GM19328 (cell line): ENCODE measurements at regions not wholly inside any gene's neighbourhood (a gene's known extent, or its start where the extent isn't known, plus 50 kb on each side); places are given as distances from the start of the nearest gene placed in this dataset.

Source experiments
- ATAC-seq: cut with Tn5 transposase; IDR thresholded peaks from one replicate; pipeline ENCODE4 v1.9.1; 2021; ENCODE audit warnings: mild to moderate bottlenecking, moderate library complexity; ENCODE audit not compliant: unreplicated experiment

DNA sequence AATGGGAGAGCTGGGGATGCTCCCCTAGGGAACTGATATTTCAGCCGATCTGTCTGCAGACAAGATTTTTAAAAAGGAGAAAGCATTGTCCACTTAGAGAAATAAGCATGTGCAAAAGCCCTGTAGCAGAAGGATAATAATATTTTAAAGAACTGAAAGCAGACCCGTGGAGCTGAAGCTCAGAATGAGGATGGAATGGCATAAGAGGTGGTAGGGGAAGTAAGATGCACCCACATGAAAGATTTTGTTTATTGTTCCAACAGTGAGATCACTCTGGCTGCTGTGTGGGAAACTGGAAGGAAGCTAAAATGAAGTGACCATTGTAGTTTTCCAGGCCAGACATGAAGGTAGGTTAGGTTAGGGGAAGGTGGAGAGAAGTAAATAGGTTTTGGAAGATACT, 266.4 kb upstream of the PRDM1 start:
- no peak for ATAC-seq

DNA sequence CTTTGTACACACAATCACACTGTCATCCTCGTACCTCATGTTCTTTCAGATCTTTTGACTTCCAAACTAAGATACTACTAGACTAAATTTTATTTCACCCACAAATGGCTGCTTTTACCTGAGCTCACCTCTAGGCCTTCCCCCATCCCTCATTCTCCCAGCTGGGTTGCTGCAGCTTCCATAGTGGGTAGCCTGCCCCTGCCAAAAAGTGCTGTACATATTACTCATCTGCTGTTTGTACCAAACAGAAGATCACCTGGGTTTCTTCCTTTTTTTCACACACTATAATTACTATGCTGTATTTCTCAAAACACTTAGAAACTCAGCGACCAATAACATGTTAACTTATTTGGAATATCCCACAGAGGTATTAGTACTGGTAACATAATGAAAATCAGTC, 267.6 kb upstream of the PRDM1 start:
- no peak for ATAC-seq

DNA sequence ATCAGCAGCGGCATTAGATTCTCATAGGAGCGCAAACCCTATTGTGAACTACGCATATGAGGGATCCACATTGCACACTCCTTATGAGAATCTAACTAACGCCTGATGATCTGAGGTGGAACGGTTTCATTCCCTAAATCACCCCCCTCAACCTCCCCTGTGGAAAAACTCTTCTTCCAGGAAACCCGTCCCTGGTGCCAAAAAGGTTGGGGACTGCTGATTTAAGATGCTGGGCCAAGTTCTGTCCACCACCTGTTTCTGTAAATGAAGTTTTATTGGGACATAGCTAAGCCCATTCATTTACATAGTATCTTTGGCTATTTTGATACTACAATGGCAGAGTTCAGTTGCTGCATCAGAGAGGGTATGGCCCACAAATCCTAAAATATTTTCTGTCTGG, 268.2 kb upstream of the PRDM1 start:
- no peak for ATAC-seq

DNA sequence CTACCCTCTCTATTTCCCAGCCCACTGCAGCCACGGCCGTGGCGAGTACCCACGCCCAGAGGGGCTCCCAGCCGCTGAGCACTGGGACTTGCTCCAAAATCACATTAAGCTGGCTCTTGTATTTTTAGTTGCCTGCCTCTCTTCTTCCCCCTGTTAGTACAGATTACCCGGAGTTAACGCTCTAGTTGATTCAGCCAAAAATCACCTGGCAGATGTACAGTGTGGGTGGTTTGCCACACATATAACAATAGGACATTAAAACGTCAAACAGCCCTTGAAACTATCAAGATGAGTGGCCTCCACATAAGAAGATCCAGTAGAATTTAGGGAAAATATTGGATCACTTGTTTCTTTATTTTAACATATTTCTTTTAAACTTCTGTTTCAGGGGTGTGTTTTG, 268.8 kb upstream of the PRDM1 start:
- no peak for ATAC-seq

DNA sequence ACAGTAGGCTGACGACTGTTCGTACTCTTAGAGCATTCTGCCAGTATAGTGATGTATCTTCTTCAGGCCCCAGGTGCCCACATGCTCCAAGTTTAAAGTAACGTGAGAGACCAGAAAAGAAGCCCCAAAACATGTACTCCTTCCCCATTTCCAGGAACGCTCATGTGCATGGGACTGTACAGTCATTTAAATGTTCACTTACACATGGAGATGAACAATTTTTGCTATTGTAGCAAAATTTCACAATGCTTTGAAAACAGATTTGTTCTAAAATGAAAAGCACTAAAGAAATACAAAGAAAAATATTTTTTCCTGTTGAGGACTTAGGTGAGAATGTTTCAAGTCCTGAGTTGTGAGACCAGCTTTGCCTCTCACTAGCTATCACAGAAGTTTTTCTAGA, 269.3 kb upstream of the PRDM1 start:
- no peak for ATAC-seq

DNA sequence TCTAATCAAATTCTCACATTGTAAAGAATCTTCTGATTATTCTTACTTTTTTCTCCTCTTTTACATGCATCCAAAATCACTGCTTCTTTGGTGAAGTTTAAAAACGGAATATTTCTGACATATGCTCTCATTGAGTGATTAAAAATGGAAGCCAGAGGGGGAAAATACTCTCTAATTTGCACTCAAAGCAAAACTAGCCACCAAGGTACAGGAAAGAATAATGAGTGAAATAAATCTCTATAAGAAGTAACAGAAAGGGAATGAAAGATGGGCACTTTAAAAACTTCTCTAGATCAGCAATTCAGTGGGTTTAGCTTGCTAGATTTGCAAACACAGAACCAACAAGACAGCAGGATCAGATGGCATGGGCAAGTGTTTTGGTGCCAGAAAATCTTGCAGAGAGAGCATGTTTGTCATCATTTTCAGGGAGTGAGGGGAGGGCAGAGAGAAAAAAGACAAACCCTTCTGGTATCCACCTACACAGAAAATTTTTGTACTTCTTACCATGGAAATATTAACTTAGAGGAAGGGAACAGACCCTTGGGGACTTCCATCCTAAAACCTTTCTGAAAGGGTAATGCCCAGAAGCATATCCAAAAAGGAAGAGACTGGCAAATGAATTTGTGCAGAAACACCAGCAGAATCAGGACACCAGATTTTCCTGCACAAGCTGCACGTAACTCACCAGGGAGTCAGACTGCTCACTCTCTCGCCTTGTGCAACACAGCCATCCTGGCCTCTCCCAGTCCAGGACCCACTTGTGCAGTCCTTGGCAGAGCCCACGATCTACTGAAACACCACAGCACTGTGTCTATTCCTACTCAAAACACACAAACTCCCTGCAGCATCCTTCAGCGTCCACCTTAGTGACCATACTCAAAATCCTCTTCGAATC, 270.2 kb upstream of the PRDM1 start:
- no peak for ATAC-seq

DNA sequence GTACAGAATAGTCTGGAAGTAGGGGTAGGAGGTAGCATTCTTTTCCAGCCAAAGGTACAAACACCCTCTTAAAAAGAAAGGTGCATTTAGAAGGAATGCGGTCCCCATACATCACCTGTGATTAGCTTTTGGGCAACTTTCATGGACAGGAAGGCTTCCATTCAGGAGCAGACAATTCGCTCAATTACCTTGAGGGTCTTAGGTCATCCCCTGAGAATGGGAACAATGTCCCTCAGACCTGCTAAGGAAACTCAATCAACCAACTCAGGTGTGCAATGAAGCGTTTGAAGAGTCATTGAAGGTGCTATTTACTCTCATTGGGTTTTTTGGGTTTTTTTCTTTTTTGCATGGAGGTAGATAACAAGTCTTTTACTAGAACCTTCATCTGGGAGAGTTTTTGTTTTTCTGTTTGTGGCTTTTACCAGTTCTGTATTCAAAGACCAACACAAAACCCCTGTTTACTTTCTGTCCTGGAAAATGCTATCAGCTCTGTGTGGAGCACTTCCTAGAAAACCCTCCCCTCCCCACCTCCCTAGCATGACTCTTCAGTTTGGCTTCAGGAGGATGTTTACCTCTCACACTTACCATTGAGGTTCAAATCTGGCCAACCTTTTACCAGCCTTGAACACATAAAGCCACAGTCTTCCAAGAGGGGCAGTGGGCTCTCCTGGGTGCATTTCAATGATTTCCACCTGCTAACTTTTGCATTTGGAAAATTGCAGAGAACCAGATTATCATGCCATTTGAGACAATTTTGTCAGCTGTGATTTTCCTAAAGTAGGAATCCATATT, 271.2 kb upstream of the PRDM1 start:
- no peak for ATAC-seq

DNA sequence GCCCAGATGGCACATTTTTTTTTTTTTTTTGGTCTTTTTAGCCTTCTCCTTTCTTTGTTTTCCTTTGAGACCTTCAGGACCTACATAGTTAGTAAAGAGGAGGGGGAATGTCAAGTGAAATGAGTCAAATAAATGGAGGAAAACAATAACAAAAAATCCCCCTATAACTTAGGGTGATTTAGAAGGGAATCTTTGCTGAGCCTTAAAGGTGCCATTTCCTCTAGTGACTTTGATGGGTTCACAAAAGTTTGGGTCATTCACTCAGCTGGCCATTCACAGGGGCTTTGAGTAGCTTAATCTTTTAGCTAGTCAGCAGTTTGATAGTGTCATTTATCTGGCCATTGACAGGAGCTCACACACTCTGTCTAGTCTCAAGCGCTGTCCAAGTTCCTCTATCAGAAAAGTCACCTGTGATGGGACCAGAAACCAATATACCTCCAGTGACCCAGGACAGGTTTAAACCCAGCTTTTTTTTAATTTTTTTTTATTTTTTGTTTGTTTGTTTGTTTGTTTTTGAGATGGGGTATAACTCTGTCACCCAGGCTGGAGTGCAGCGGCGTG, 275.1 kb upstream of the PRDM1 start:
- ATAC-seq, result no peak

DNA sequence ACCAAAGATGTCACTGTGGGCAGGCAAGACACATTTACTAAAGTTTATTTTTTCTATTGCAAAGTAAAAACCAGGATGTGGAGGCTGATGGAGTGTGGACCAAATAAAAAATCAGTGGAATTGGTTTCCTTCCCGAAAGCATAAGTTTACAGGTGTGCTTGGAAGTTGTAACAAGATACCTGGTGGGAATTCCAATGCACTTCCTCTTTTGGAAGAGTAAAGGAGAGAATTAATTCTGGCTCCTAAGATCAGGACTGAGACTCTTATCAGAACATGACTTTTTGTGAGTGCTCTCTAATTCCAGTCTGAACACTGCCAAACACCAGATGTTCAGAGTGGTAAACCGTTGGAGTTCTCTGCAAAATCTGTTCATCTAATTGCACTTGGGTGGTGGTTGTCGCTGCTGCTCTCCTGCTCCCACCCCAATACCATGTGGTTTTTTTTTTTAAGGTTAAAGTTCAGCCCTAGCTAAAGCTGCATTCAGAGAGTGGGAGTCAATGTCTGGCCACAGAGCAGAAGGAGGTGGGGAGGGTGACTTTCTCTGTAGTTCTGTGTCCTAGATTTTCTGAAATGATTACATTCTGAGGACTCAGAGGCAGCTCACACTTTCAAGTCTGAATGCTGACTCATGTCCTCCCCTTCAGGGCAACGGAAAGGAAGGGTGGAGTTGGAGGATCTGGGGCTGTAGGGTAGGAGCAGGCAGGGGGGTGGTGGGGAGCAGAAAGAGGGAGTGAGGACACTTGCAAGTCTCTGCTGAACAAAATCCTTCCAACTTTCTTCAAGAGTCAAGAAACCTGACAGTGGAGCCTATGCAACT, 275.8 kb upstream of the PRDM1 start:
- ATAC-seq, result no peak

DNA sequence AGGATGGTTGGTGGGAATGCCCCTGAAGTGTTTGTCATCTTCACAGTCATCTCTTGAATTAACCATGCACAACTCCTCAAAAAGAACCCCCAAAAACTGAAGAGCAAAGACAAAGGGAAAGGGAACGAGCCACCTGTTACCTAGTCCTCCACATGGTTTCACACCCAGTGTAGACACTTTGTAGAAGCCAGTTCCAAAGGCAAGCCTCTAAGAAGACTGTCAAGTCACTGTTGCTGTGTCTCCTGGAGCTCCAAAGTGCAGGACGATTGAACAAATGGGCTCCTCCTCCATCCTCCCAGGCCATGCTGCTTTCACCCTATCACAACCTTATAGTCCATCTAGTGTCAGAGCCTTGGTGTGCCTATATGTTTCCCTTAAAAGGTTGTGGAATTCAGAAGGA, 277.6 kb upstream of the PRDM1 start:
- no peak for ATAC-seq

DNA sequence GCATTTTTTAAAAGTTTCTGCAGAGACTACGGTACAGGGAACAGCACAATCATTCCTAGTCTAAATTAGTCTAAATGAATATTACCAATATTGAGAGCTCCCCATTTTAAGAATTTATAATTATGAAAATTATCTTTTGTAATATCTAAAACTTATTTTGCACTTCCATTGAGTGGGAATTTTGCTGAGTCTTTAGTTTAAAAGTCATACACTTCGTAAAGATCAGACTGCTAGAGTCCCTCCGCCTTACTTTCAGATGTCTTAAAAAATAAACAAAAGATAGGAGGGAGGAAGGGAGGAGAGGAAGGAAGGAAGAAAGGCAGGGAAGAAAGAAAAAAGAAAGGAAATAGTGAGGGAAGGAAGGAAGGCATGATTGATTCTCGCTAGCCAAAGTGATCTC, 278.2 kb upstream of the PRDM1 start:
- ATAC-seq, result no peak

DNA sequence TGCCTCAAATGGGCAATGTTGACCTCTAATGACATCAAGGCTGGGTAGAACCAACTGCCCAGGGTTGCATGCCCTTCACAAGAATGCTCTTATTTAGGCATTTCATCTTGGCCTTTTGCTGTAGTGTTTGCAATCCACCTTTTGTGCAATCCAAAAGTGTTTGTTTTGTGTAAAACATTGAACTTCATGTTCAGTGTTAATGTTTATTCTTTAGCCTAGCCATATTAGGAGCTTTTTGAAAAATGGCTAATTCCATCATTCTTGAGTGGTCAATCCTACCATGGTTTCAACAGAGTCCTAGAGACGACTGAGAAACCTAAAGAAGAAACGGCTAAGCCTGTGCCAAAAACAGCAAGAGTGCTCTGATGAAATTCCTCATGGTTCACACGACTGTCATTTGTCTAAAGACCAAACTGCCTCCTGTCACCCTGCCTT, 279.6 kb upstream of the PRDM1 start:
- no peak for ATAC-seq

DNA sequence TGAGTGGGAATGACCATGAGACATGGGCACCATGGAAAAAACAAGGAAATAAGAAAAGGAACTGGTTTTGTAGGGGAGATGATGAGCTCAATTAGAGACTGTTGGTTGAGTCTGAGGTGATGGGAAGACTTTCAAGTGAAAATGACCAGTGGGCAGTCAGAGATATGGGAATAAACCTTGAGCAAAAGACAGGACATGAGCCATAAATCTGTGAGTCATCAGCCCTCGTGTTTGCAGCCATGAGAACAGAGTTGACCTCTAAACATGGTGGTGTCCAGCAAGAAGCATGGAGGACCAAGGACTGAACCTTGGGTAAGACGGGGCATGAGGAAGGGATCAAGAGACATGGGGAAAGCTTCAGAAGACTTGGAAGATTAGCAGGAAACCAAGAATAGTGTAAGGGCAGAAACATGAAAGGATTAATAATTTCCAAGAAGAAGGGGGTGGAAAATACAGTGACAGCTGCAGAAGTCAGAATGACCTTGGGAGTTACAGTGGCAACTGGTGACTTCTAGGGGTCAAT, 280.6 kb upstream of the PRDM1 start:
- no peak for ATAC-seq

DNA sequence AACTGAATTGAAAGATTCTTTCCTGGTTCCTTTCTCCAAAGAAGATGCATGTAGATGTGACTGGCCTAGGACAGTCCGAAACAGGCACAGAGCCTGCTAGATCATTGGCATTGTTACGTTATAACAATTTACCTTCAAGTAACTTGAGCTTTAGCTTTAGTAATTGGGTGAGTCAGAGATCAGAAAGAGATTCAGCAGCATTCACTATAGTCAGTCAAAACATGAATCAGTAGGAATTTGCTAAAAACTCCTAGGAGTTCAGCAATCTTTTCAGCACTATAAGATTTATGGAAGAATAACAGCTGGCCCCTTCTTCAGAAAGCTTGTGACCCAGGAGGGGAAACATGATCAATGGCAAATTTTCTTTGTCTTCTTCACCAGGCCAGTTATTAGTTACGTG, 281.7 kb upstream of the PRDM1 start:
- no peak for ATAC-seq

DNA sequence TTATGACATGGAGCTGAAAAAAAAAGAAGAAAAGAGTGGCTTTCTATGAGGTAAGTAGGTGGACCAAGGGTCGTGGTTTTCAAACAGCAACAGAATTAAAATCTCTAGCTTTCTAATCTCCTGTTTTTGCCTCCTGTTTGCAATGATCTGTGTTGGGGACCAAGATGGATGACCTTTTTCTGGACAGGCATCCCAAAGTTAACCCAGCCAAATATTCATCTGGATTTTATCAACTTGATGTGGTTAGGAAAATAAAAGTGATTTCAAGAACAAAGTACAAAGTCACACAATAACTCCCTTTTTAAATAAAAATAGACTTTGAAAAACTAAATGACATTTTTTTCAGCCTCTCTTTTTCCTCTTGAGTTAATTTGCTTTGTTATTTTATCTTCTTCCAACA, 282.1 kb upstream of the PRDM1 start:
- ATAC-seq, result no peak

DNA sequence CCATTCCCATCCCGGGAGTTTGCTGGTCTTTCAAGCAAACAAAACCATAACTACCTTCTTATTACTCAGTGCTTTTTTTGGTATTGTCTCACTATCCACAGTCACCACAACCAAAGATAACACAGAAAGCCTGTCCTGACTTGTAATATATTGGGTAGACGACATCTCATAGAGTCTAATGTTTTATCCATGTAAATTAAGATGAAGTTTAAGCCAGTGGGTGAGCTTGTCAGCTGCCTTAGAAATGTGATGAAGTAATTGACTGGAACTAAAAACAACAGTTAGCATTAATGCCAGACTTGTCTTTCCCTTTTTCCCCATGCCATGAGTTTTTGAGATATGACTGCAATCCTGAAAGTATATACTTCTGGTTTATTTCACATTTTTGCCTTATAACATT, 282.7 kb upstream of the PRDM1 start:
- no peak for ATAC-seq

DNA sequence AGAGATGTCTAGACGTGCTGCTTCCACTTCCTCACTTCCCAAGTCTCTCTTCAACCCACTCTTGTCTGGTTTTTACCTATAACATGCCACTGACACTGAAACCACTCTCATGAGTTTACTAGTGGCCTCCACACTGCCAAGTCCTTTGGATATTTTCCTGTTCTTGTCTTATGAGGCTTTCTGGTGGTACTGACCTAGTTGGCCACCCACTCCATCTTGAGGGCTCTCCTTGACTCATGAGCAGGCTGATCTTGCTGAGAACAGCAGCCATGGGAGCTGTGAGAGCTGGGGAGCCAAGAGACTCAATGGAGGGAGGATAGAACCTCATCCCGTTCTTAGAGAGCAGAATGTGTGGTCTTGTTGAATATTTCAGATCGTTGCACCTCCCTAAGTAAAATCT, 283.4 kb upstream of the PRDM1 start:
- no peak for ATAC-seq

DNA sequence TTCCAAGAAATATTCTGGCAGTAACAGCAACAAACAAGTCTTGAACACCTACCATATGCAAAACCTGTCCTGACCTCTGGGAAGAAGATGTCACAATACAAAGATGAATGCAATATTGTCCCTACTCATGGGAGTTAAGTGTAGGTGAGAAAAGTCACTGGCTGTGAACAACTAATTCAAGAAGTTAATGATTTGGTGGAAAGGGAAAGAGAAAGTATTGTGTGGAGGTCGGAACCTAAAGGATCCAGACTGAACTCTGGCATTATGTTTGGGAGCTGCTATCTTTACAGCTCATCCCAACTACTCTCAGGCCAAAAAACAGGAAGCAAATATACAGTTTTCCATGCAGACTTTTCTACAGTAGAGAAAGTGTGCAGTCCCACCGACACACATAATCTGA, 285.3 kb upstream of the PRDM1 start:
- ATAC-seq, result no peak

DNA sequence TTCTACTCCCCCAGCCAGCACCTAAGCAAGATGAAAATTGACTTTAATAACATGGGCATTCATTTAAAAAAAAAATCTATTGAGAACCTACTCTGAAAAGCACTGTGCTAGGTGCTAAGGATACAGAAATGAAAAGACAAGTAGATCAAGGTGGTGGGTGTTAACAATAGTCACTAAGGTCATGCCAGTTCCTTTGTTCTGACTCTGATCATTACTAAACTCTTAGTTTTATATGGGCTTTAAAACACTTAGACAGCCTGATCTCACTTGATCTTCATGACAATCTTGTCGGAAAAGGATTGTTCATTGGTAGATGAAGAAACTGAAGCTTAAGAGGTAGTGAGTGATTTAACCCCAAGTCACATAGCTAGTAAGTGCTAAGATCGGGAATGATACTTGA, 285.7 kb upstream of the PRDM1 start:
- ATAC-seq, result no peak

DNA sequence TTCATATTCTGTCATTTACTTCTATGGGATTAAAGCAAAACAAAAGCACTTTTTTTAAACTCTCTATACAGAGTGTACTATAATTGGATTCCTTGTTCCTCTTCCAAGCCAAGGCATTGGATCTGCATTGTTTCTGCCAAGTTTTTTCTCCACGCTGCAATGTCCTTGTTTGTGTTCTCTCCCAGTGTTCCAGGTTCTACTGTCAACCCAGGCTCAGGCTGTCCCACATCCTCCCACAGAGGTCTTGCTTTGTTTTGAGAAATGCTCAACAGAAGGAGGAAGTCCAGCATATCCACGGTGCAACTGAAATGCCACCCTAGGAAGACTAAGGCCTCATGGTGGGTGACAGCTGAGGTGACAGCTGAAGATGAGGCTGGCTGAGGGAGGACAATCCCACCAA, 287.1 kb upstream of the PRDM1 start:
- ATAC-seq, result no peak

DNA sequence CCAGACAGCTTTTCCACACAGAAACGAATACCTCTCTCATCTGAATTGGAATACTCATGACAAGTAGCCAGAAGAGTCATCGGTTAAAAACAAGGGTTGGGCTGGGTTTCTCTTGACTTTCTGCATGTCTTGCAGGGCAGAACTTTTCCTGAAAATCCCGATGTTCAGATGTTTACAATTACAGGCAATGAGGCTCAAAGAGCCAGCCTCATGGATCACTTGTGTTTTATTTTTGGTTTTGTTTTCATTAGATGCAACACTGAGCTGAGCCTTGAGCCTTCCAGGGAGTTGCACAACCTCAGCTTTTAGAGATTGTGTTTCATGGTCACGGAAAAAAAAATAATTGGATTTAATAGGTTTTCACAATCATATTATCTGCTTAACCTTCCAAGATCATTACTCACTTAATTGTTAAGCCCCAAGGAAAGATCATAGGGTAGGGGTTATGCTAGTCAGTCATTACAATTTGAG, 288.1 kb upstream of the PRDM1 start:
- ATAC-seq, result no peak
